T-cell (primary cell): ENCODE measurements at regions not wholly inside any gene's neighbourhood (a gene's known extent, or its start where the extent isn't known, plus 50 kb on each side); places are given as distances from the start of the nearest gene placed in this dataset.

Experiments used
- ATAC-seq, 4 experiments: fragments of 200-7000 bp in 3 of 4; fragments of 150-1000 bp in 1 of 4; cut with Tn5 transposase; replicated peaks in 1 of 4; 1 replicate in 3 of 4; 2 replicates in 1 of 4; pipeline ENCODE4 v1.10.0; 2021; ENCODE audit warnings: moderate library complexity in 3 of 4, mild to moderate bottlenecking in 2 of 4, moderate number of reproducible peaks in 1 of 4
- CTCF ChIA-PET, 2 donors: fragments of 300-600 bp; sonication (Branson Sonifier 250); formaldehyde crosslinking; loops; one replicate each; lab custom pipeline; 2022; ENCODE audit warnings: antibody characterized with exemption in 2 of 2; lab: Charles Lee
- POLR2A ChIA-PET, 2 donors: fragments of 300-600 bp; sonication (Branson Sonifier 250); formaldehyde crosslinking; loops; one replicate each; lab custom pipeline; 2022; ENCODE audit warnings: antibody characterized with exemption in 2 of 2; lab: Charles Lee
- DNase-seq, 35 experiments: peaks; one replicate each; pipeline versions ENCODE4 v3.0.0 to v3.0.0-alpha.2; 2013 to 2023
- H3K27ac ChIP-seq: one replicate; pipeline ENCODE4 v1.5.1; 2013; ENCODE audit warnings: low read length
- H3K27me3 ChIP-seq, 2 experiments: replicated peaks in 1 of 2; 1 replicate in 1 of 2; 2 replicates in 1 of 2; pipeline versions ENCODE4 v1.6.1 to v1.7.0; 2013; ENCODE audit warnings: low read length in 1 of 2, mixed read lengths in 1 of 2; ENCODE audit not compliant: control insufficient read depth in 2 of 2, insufficient read depth in 2 of 2; ENCODE audit errors: extremely low read depth in 1 of 2
- H3K36me3 ChIP-seq, 2 donors: 1 replicate in 1 of 2; 2 replicates in 1 of 2; pipeline versions ENCODE4 v1.6.1 to v1.7.0; 2013; ENCODE audit warnings: low read length in 1 of 2; ENCODE audit not compliant: control insufficient read depth in 2 of 2, insufficient read depth in 1 of 2; ENCODE audit errors: extremely low read depth in 1 of 2
- H3K4me1 ChIP-seq, 2 experiments: 1 replicate in 1 of 2; 2 replicates in 1 of 2; pipeline versions ENCODE4 v1.6.1 to v1.7.0; 2013; ENCODE audit warnings: low read length in 2 of 2, mixed read lengths in 1 of 2; ENCODE audit not compliant: insufficient read depth in 2 of 2, control insufficient read depth in 1 of 2; ENCODE audit errors: extremely low read depth in 1 of 2
- H3K4me3 ChIP-seq, 2 donors: 1 replicate in 1 of 2; 2 replicates in 1 of 2; pipeline versions ENCODE4 v1.5.1 to v1.7.0; 2013; ENCODE audit warnings: mild to moderate bottlenecking in 2 of 2, low read length in 1 of 2, moderate library complexity in 1 of 2; ENCODE audit not compliant: control insufficient read depth in 1 of 2; ENCODE audit errors: extremely low read depth in 1 of 2
- H3K9me3 ChIP-seq: 2 replicates; pipeline ENCODE4 v1.7.0; 2013
- H3K27ac Mint-ChIP-seq, 2 donors: one replicate each; pipeline ENCODE4 v1.8.0; 2020 to 2021; ENCODE audit warnings: mild to moderate bottlenecking in 2 of 2, mixed read lengths in 2 of 2
- H3K27me3 Mint-ChIP-seq, 2 donors: one replicate each; pipeline ENCODE4 v1.8.0; 2021 to 2022; ENCODE audit warnings: mixed read lengths in 2 of 2
- H3K36me3 Mint-ChIP-seq: one replicate; pipeline ENCODE4 v1.8.0; 2021; ENCODE audit warnings: mixed read lengths
- H3K4me1 Mint-ChIP-seq, 3 donors: one replicate each; pipeline ENCODE4 v1.8.0; 2020 to 2022; ENCODE audit warnings: mixed read lengths in 3 of 3, mild to moderate bottlenecking in 1 of 3
- H3K4me3 Mint-ChIP-seq, 3 donors: one replicate each; pipeline ENCODE4 v1.8.0; 2020 to 2022; ENCODE audit warnings: mild to moderate bottlenecking in 3 of 3, mixed read lengths in 3 of 3, moderate library complexity in 3 of 3
- H3K9me3 Mint-ChIP-seq, 3 donors: one replicate each; pipeline ENCODE4 v1.8.0; 2020 to 2022; ENCODE audit warnings: mixed read lengths in 3 of 3
- WGBS: methylation state at CpG from one replicate; pipeline ENCODE4 v1.1.5; 2013; ENCODE audit warnings: missing lambda C conversion rate; ENCODE audit not compliant: insufficient coverage; 5-methylcytosine and 5-hydroxymethylcytosine counted together

DNA sequence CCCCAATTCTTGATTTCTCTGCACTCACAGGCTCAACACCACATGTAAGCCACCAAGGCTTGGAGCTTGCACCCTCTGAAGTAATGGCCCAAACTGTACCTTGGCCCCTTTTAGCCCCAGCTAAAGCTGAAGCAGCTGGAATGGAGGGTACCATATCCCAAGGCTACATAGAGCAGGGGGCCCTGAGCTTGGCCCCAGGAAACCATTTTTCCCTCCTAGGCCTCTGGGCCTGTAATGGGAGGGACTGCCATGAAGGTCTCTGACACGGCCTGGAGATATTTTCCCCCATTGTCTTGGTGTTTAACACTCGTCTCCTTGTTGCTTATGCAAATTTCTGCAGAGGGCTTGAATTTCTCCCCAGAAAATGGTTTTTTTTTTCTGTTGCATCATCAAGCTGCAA lies 69.7 kb downstream of the SKA1 start:
- H3K36me3 Mint-ChIP-seq, result no peaks in the 10 kb centered on the region
- no peak overlapping the region for H3K27ac ChIP-seq
- no peaks in the 10 kb centered on the region for H3K27me3 ChIP-seq
- no peak overlapping the region for H3K4me3 Mint-ChIP-seq
- peaks cover 12 to 22% of the 10 kb centered on the region in 2 donors for H3K27me3 Mint-ChIP-seq
- ATAC-seq (no peak), DNase-seq (no peak)
- H3K4me1 Mint-ChIP-seq, result no peaks in the 10 kb centered on the region
- H3K4me3 ChIP-seq, result no peak overlapping the region
- H3K36me3 ChIP-seq, result no peaks in the 10 kb centered on the region
- 48% methylated on average over 2 of the region's 2 CpGs for WGBS
- H3K9me3 Mint-ChIP-seq, result peaks cover 3 to 7% (median 5%) of the 10 kb centered on the region in 3 donors
- no peak overlapping the region for H3K27ac Mint-ChIP-seq
- H3K4me1 ChIP-seq, result no peaks in the 10 kb centered on the region
- POLR2A ChIA-PET, result no interaction called here
- no peaks in the 10 kb centered on the region for H3K9me3 ChIP-seq
- CTCF ChIA-PET, result no interaction called here

DNA sequence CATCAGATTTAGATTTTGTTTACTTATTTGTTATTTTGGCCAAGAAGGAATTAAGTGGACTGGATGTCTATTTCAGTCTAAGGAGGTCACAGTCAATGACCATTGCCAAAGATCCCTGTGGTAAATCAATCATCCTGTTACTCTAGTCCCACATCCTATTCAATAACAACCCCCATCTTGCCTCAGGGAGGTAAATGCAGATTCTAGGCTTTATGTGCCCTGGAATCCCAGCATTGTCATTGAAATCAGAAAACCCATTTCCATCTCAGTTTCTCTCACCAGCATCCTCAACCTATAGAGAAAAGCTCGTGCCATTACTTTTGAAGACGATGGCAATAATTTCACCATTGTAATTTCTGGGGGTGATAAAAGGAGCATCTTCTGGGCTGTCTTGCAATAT lies 71.8 kb downstream of the SKA1 start:
- Histone ChIP-seq H3K4me1 (no peaks in the 10 kb centered on the region), H3K4me3 (no peak overlapping the region), H3K36me3 (no peaks in the 10 kb centered on the region), H3K9me3 (no peaks in the 10 kb centered on the region), H3K27me3 (no peaks in the 10 kb centered on the region), H3K27ac (no peak overlapping the region)
- H3K27me3 Mint-ChIP-seq, result peaks cover 12 to 18% of the 10 kb centered on the region in 2 donors
- DNase-seq (no peak), ATAC-seq (no peak)
- no peaks in the 10 kb centered on the region for H3K4me1 Mint-ChIP-seq
- peaks cover 3 to 7% (median 5%) of the 10 kb centered on the region in 3 donors for H3K9me3 Mint-ChIP-seq
- ChIA-PET POLR2A (no interaction called here), CTCF (no interaction called here)
- no peaks in the 10 kb centered on the region for H3K36me3 Mint-ChIP-seq
- H3K27ac Mint-ChIP-seq, result no peak overlapping the region
- no CpG with 5 or more reads among the region's 2 CpGs for WGBS
- no peak overlapping the region for H3K4me3 Mint-ChIP-seq

DNA sequence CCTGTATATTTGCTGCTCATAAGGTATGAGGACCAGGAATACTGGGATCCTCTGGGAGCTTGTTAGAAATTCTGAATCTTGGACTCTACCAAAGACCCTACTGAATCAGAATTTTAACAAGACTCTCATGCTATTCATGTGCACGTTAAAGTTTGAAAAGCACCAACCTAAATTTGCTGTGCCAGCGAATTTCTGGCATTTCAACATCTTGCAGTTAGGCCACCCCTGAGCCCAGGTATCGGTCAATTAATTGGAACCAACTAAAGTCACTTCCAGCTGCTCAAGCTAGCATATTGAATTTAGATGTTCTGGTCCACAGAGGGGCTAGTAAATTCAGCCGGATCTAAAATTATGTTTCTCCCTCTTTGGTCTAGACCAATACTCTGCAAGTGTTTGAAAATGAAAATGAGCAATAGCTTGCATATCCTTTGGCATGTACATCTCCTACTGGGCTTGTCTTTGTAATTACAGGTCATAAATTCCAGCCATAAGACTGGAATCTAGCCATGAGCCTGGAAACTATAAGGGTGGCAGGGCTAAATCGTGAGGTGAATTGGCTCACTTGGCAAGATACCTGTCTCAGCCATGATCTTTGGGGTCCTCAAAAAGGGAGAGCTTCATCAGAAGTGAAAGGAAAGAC lies 72.4 kb downstream of the SKA1 start:
- no peaks in the 10 kb centered on the region for H3K4me1 ChIP-seq
- Mint-ChIP-seq H3K27me3 (peaks cover 12 to 18% of the 10 kb centered on the region in 2 donors), H3K36me3 (no peaks in the 10 kb centered on the region), H3K9me3 (peaks cover 3 to 7% (median 5%) of the 10 kb centered on the region in 3 donors), H3K4me1 (no peaks in the 10 kb centered on the region), H3K4me3 (no peak overlapping the region), H3K27ac (no peak overlapping the region)
- no peaks in the 10 kb centered on the region for H3K36me3 ChIP-seq
- no peaks in the 10 kb centered on the region for H3K27me3 ChIP-seq
- 76% methylated on average over 3 of the region's 5 CpGs for WGBS
- no peak for DNase-seq
- no peak overlapping the region for H3K4me3 ChIP-seq
- no peak for ATAC-seq
- POLR2A ChIA-PET, result no interaction called here
- H3K27ac ChIP-seq, result no peak overlapping the region
- CTCF ChIA-PET, result interaction anchor here in 1 of 2 donors (0.7 kb wide), 1 partner anchor 9 kb away, joined by 3 read pairs; no protein-coding TSS in a partner anchor
- no peaks in the 10 kb centered on the region for H3K9me3 ChIP-seq

DNA sequence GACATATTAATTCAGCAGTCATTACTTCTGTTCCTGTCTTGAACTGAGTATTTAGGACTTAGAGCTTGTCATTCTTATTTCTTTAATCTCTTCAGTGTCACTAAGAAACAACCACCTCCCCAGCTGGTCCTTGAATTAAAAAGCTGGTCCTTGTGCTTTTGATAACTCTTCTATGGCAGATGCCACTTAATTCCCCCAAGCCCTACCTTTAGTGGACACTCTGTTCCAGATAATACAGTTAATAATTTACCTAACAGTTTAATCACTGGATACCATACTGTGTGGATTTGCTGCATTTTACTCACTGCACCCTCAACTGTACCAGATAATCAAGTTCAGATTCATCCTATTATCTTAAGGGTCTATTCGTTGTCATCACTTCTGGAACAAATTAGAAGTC lies 73.1 kb downstream of the SKA1 start:
- H3K27ac ChIP-seq, result no peak overlapping the region
- H3K4me3 Mint-ChIP-seq, result no peak overlapping the region
- no peaks in the 10 kb centered on the region for H3K4me1 ChIP-seq
- H3K4me1 Mint-ChIP-seq, result no peaks in the 10 kb centered on the region
- peaks cover 3 to 7% (median 5%) of the 10 kb centered on the region in 3 donors for H3K9me3 Mint-ChIP-seq
- no peak for ATAC-seq
- H3K27me3 ChIP-seq, result no peaks in the 10 kb centered on the region
- CTCF ChIA-PET, result interaction anchor here in 1 of 2 donors (0.7 kb wide), 1 partner anchor 9 kb away, joined by 3 read pairs; no protein-coding TSS in a partner anchor
- no peak overlapping the region for H3K27ac Mint-ChIP-seq
- no peaks in the 10 kb centered on the region for H3K36me3 ChIP-seq
- DNase-seq, result no peak
- POLR2A ChIA-PET, result no interaction called here
- H3K4me3 ChIP-seq, result no peak overlapping the region
- H3K36me3 Mint-ChIP-seq, result no peaks in the 10 kb centered on the region
- H3K27me3 Mint-ChIP-seq, result peaks cover 11 to 18% of the 10 kb centered on the region in 2 donors
- H3K9me3 ChIP-seq, result no peaks in the 10 kb centered on the region
- no CpG with 5 or more reads among the region's 1 CpG for WGBS

DNA sequence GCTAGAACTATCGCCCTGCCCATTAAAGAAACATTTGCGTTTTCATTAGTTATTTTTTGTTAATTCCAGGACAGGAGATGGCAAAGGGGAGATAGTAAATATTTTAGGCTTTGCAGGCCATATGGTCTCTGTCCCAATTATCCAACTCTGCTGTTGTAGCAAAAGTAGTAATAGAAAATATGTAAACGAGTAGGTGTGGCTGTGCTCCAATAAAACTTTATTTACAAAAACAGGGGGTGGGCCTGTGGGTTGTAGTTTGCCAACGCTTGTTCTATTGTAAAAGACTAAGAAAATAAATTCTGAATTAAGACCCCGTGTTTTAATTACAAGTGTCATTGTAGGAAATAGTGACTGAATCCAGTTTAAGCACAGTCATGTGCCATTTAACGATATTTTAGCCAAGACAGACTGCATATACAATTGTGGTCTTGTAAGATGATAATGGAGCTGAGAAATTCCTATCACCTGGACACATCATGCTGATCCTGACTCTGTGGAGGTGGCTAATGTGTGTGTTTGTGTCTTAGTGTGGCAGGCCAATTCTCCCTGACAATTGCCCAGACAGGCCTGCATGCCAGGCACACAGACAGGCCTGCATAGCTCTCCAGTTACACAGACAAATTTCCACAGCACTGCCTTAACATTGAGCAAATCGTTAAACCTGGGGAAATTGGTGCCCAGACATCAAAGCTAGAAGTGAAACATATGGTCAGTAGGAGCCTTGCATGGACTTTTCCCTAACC lies 76.4 kb downstream of the SKA1 start:
- WGBS, result 86% methylated on average over 3 of the region's 7 CpGs
- Mint-ChIP-seq H3K27ac (no peak overlapping the region), H3K9me3 (peaks cover 0 to 2% (median 0%) of the 10 kb centered on the region in 3 donors), H3K27me3 (peaks cover 19 to 25% of the 10 kb centered on the region in 2 donors), H3K36me3 (no peaks in the 10 kb centered on the region), H3K4me3 (no peak overlapping the region), H3K4me1 (no peaks in the 10 kb centered on the region)
- H3K9me3 ChIP-seq, result no peaks in the 10 kb centered on the region
- no peak for ATAC-seq
- POLR2A ChIA-PET, result no interaction called here
- H3K36me3 ChIP-seq, result no peaks in the 10 kb centered on the region
- H3K27ac ChIP-seq, result no peak overlapping the region
- DNase-seq, result no peak
- CTCF ChIA-PET, result no interaction called here
- H3K4me1 ChIP-seq, result no peaks in the 10 kb centered on the region
- H3K27me3 ChIP-seq, result peaks cover 0 to 5% of the 10 kb centered on the region in 2 experiments
- H3K4me3 ChIP-seq, result no peak overlapping the region

DNA sequence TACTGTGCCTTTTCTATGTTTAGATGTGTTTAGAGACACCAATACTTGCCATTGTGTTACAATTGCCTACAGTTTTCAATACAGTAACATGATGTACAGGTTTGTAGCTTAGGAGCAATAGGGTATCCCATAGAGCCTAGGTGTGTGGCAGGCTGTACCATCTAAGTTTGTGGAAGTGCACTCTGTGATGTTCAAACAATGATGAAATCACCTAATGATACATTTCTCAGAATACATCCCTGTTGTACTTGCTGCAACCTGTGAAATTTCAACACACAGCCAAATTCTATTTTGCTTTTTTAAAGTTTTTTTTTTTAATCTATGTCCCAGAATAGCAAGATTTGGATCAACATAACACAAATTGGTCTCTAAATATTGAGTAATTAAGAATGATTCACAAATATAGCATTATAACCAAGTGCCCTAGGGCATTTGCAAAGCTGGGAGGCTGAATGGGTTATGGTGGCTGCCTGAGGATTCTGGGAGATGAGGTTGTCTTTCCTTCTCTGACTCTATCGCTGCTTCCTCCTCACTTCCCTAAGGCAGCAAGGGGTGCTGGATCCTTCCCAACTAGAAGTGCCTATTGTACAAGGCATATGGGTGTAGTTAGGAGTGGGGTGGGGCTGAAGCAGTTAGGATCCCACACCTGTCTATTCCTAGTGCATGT lies 78.3 kb downstream of the SKA1 start:
- H3K27me3 Mint-ChIP-seq, result peaks cover 11 to 21% of the 10 kb centered on the region in 2 donors

More for the DNA sequence above, 78.3 kb downstream of the SKA1 start:
- no peak for DNase-seq
- H3K4me1 Mint-ChIP-seq, result no peaks in the 10 kb centered on the region
- ChIA-PET CTCF (no interaction called here), POLR2A (no interaction called here)
- no peaks in the 10 kb centered on the region for H3K4me1 ChIP-seq
- H3K9me3 ChIP-seq, result no peaks in the 10 kb centered on the region
- no peak overlapping the region for H3K4me3 ChIP-seq
- no peak for ATAC-seq
- H3K27ac ChIP-seq, result no peak overlapping the region
- H3K4me3 Mint-ChIP-seq, result no peak overlapping the region
- H3K27ac Mint-ChIP-seq, result no peak overlapping the region
- no peaks in the 10 kb centered on the region for H3K9me3 Mint-ChIP-seq
- no CpG with 5 or more reads among the region's 1 CpG for WGBS
- no peaks in the 10 kb centered on the region for H3K36me3 Mint-ChIP-seq
- H3K27me3 ChIP-seq, result peaks cover 0 to 5% of the 10 kb centered on the region in 2 experiments
- H3K36me3 ChIP-seq, result no peaks in the 10 kb centered on the region
